ENCODE measurements at regions not wholly inside any gene's neighbourhood (a gene's known extent, or its start where the extent isn't known, plus 50 kb on each side); places are given as distances from the start of the nearest gene placed in this dataset.

- no peak for DNase-seq (ENCODE audit: low read depth)
Observed at GRCh38 chr16:51665436-51665998, 514.4 kb upstream of the SALL1 start.

DNA sequence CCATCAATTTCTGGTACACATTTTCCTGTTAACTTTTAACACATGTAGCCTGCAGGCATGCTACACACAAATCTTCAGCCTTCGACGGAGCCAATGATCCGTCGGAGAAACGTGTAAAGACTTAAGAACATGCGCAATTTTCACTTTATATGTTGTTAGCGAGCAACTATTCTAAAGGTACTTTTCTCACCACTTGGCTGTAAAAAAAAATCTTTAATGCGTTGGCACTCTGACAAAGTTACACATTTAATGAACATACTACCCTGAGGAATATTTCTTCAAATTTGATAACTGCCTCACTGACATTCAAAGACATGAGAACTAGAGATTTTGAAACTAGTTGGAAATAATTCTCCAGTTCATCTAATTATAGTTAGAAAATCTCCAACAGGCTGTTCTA lies 507.5 kb upstream of the SALL1 start:
- no peak for DNase-seq (ENCODE audit: low read depth)

DNA sequence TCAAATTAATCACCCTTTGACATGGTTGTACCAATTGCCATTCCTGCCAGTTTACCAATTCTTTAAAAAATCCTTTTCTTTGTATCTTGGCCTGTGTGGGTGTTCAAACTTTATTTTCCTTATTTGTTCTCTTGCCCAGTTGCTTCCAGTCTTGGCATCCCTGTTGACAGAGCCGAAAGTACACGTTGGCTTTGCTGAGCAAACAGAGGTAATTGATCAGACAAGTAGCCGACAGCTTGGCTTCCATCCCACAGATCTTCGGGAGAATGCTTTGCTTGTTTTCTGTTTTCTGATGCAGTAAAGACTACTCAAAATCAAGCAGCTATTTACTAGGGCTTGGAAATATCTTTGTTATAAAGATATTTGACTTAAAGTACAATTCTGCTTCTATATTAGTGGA lies 506.8 kb upstream of the SALL1 start:
- DNase-seq (ENCODE audit: low read depth), result no peak

GRCh38 chr16:51655249-51655648 lies 504.2 kb upstream of the SALL1 start:
- DNase-seq (ENCODE audit: low read depth), result no peak

- no peak for DNase-seq (ENCODE audit: low read depth)
Observed at GRCh38 chr16:51651061-51651466, 500.0 kb upstream of the SALL1 start.

DNA sequence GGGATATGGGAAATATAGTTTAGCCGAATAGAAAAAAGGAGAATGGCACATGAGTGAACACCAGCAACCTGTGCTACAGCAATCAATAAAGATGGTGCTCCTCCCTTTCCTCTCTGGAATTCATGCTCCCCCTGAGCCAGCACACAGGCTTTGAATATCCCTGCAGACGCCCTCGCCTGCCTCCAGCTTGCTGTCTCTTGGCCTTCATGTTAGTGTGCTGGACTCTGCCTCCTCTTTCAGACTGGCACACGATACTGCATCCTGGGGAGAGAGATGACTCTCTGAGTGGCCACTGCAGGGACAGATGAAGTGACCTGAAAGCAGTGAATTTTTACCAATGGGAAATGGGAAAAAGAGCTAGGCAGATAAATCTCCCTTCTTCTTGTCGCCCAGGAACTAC lies 498.6 kb upstream of the SALL1 start:
- DNase-seq (ENCODE audit: low read depth), result no peak

DNA sequence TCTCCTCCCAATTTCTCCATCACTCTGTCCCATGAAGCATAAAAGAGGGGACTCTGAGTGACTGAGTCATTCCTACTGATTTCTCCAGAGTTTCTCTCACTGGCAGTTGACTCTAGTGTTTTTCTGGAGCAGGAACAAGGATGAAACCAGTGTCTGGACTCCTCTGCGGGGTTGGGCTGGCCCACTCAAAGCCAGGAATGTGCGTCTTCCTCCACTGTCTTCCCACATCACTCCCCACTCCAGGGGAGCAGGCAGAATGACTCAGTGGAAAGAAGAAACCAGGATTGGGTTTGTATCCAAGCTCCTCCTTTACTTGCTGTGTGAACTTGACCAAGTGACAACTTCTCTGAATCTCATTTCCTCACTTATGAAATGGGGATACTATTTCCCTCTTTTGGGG lies 497.5 kb upstream of the SALL1 start:
- DNase-seq (ENCODE audit: low read depth), result no peak

DNA sequence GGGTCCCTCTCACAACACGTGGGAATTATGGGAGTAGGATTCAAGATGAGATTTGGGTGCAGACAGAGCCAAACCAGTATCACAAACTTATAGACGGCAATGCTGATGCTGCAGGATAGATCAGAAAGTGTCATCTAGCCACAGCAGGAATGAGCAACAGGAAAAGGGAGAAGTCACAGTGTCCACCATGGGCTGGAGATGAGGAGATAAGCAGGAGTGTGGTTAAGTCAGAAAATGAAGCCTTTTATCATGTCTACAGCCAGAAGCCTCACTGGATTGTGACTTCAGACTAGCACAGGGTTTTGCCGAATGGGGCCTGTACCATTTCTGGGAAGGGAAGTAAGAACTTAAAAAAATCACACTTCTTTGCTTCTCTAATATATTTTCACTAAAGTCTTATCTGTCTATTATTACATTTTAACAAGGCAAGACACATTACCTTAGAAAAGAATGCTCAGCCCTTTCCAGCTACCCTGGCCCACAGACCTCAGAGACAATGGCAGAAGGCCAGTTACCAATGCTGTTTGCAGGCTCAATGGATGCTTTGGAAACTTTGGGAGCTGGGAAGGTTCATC lies 490.2 kb upstream of the SALL1 start:
- DNase-seq (ENCODE audit: low read depth), result no peak

DNA sequence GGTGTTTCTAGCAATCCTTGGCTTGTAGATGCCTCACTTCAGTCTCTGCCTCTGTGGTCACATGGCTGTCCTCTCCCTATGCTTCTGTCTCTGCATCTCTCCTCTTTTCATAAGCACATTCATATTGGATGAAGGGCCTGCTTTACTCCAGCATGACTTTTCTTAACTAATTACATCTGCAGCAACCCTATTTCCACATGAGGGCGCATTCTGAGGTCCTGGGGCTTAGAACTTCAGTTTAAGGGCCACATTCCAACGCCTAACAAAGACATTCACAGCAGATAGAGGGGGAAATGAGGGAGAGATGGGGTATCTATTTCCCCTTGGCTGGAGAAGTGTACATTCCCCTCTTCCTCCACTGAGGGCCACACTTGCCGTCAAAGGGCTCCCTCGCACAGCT lies 489.1 kb upstream of the SALL1 start:
- DNase-seq (ENCODE audit: low read depth), result no peak

DNA sequence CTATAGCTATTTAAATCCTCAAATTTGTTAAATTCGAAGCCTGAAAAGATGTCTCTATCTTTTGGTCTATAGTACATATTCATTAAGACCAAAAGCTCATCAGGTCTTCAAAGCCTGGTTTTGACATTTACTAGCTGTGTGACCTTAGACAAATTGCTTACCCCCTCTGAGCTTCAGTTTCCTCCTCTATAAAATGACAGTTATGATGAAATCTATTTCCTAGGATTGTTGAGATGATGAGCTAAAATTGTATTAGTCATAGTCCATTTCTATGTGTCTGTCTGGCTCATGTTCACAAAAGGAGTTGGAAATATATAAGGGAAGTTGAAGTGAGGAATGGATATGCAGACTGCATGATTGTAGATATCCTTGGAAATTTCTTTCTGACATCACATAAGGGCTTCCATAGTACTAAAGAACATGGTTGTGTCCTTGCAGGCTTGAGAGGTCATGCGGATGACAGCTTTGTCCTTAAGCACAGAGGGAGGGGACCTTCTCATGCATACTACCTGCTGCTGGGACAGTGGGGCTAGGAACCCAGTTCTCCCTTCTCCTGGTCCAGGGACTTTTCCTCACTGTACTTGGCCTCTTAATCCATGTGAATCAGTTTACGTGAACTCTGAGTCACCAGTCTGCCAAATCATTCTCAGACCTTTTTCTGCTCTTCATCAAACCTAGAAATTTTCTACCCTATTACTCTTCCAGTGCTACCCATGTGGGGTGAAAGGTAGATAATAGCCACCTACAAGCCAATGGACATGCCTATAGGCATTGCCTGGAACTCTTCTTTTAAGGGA lies 487.5 kb upstream of the SALL1 start:
- no peak for DNase-seq (ENCODE audit: low read depth)

DNA sequence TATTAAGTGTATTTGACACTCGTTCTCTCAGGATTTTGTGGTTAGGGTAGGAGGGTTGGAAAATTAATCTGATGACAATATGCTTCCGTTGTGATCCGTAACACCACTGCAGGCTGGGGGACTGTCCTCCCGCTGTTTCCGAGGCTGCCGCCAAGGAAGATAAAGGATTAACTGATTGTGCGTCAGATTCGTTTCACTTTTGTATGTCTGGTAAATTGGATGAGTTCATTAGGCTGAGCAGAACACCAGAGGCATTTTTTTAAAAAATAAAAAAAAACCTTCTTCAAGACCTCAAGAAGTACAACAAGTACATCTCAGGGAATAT lies 486.7 kb upstream of the SALL1 start:
- no peak for DNase-seq (ENCODE audit: low read depth)

GRCh38 chr16:51636920-51637769 lies 486.1 kb upstream of the SALL1 start:
- no peak for DNase-seq (ENCODE audit: low read depth)

DNA sequence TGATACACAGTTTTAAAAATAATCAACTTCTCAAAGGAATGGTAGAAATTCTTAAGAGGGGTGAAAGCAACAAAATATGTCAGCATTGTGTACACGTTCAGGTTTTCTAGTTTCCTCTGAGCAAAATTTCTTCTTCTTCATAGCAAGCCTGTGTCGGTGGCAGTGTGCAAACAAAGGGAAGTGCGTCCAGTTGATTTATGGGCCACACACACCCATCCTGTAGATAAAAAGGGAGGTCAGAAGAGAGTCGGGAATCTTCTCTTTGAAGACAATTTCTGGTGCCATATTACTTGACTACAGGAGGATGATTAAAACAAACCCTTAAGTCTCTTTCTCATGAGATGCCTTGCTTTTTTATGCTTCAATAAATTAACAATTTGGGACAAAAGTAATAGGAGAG lies 484.1 kb upstream of the SALL1 start:
- DNase-seq (ENCODE audit: low read depth), result no peak

GRCh38 chr16:51630076-51630475 lies 479.0 kb upstream of the SALL1 start:
- no peak for DNase-seq (ENCODE audit: low read depth)

DNA sequence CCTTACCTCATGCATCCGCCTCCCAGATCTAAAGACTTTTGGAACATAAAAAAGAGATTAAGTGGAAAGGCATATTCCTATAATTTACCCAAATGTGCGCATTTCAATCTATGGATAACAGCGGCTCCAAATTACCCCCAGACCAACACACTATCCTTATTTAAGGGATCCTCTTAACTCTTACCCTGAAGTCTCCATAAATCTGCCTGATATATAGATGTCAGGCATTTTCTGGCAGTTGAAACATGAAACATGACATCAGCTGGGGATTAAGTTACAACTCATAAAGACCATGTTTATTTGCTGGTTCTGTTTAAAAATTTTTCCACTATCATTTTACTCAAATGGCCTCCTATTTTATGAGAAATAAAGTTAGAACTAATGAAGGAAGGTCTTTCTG lies 478.5 kb upstream of the SALL1 start:
- no peak for DNase-seq (ENCODE audit: low read depth)

DNA sequence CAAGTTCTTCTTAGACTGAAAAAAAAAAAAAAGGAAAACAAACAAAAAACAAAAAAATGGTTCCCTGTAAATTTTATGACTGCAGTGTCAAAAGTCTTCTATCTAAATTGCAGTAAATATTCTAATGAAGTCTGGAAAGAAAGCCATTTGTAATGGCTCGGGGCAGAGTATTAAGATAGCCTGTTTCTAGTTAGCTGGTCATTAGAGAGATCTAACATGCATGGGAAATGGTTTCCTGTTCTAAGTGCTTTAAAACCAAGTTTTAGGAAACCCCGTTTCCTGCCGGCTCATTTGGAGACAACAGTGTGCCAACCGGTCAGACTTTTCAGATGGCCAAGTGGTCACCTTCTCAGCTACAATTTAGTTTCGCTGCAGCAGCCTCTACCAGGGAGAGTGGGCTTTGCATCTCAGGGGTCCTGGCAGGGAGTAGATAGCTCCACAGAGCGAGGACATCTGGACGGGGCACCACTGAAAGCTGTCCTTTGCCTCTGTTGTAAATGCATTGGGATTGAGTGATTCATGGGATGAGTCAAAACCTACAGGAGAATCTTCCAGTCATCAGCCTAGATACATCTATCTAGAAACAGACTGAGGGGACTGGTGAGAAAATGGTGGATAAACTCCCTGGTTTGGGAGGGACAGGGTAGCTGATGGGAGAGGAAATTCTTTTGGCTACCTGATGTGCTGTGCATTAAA lies 473.2 kb upstream of the SALL1 start:
- DNase-seq (ENCODE audit: low read depth), result no peak

- no peak for DNase-seq (ENCODE audit: low read depth)
Observed at GRCh38 chr16:51621610-51622009, 470.5 kb upstream of the SALL1 start.

GRCh38 chr16:51615141-51615540 lies 464.1 kb upstream of the SALL1 start:
- DNase-seq (ENCODE audit: low read depth), result no peak

GRCh38 chr16:51607201-51607651 lies 456.2 kb upstream of the SALL1 start:
- no peak for DNase-seq (ENCODE audit: low read depth)

DNA sequence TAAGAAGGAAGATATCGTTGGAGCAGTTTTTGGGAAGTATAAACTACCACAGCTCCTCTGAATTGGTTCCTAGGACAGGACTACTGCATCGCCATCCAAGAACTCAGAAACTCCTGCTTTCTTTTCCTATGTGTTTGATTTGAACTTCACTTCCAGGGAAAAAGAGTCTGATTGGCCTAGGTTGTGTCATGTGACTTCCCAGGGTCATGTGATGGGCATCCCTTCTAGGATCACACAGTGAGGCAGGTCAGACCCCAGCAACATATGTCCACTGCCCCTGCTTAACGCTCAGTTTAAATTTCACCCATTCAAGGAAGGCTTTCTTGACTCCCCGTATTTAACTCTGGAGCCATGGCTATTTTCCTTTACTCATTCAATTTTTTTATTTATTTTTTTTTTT lies 445.2 kb upstream of the SALL1 start:
- DNase-seq (ENCODE audit: low read depth), result no peak

- no peak for DNase-seq (ENCODE audit: low read depth)
Observed at GRCh38 chr16:51592535-51593300, 441.6 kb upstream of the SALL1 start.
